HEK293T (cell line): ENCODE measurements at regions not wholly inside any gene's neighbourhood (a gene's known extent, or its start where the extent isn't known, plus 50 kb on each side); places are given as distances from the start of the nearest gene placed in this dataset.

Source experiments
- CTCF ChIA-PET: fragments of 350-600 bp; formaldehyde crosslinking; extraction: SDS; loops from one replicate; lab custom pipeline; 2021; ENCODE audit warnings: antibody characterized with exemption, inconsistent platforms; lab: Yijun Ruan, JAX
- POLR2A ChIA-PET: fragments of 350-600 bp; formaldehyde crosslinking; extraction: SDS; loops from one replicate; lab custom pipeline; 2020; ENCODE audit warnings: antibody characterized with exemption, inconsistent platforms; lab: Yijun Ruan, JAX
- DNase-seq: peaks from one replicate; pipeline ENCODE4 v3.0.0; 2012; ENCODE audit warnings: mixed read lengths; ENCODE audit errors: extremely low spot score
- ARNT ChIP-seq: fragments of 450-650 bp; IDR thresholded peaks from 2 replicates; pipeline ENCODE4 v1.6.1; 2017; ENCODE audit warnings: mild to moderate bottlenecking
- BHLHE40 ChIP-seq: fragments of 450-650 bp; IDR thresholded peaks from 2 replicates; pipeline ENCODE4 v1.6.1; 2016; ENCODE audit warnings: mild to moderate bottlenecking, moderate library complexity, borderline replicate concordance
- CTBP1 ChIP-seq: fragments of 450-650 bp; IDR thresholded peaks from 2 replicates; pipeline ENCODE4 v1.6.1; 2016; ENCODE audit warnings: borderline replicate concordance
- ELF4 ChIP-seq: fragments of 450-650 bp; IDR thresholded peaks from 2 replicates; pipeline ENCODE4 v1.6.1; 2017; ENCODE audit warnings: antibody characterized with exemption
- FOXA1 ChIP-seq: fragments of 450-650 bp; IDR thresholded peaks from 2 replicates; pipeline ENCODE4 v1.6.1; 2016; ENCODE audit warnings: mild to moderate bottlenecking
- FOXK2 ChIP-seq: fragments of 450-650 bp; IDR thresholded peaks from 2 replicates; pipeline ENCODE4 v1.6.1; 2016; ENCODE audit warnings: mild to moderate bottlenecking
- FOXM1 ChIP-seq: fragments of 450-650 bp; IDR thresholded peaks from 2 replicates; pipeline ENCODE4 v1.6.1; 2017; ENCODE audit warnings: mild to moderate bottlenecking, borderline replicate concordance
- HDGF ChIP-seq: fragments of 450-650 bp; IDR thresholded peaks from 2 replicates; pipeline ENCODE4 v1.6.1; 2017; ENCODE audit warnings: antibody characterized with exemption, borderline replicate concordance
- L3MBTL2 ChIP-seq: fragments of 450-650 bp; conservative IDR thresholded peaks from 2 replicates; pipeline ENCODE4 v1.6.1; 2016; ENCODE audit warnings: mild to moderate bottlenecking
- LEF1 ChIP-seq: fragments of 450-650 bp; IDR thresholded peaks from 2 replicates; pipeline ENCODE4 v1.6.1; 2017; ENCODE audit warnings: mild to moderate bottlenecking, borderline replicate concordance
- NFRKB ChIP-seq: fragments of 450-650 bp; IDR thresholded peaks from 2 replicates; pipeline ENCODE4 v1.6.1; 2016; ENCODE audit warnings: mild to moderate bottlenecking, moderate library complexity
- PKNOX1 ChIP-seq: fragments of 450-650 bp; IDR thresholded peaks from 2 replicates; pipeline ENCODE4 v1.6.1; 2016
- SP1 ChIP-seq: fragments of 450-650 bp; IDR thresholded peaks from 2 replicates; pipeline ENCODE4 v1.6.1; 2017
- SUZ12 ChIP-seq: fragments of 450-650 bp; IDR thresholded peaks from 2 replicates; pipeline ENCODE4 v1.6.1; 2016; ENCODE audit warnings: mild to moderate bottlenecking
- TARDBP ChIP-seq: fragments of 450-650 bp; IDR thresholded peaks from 2 replicates; pipeline ENCODE4 v1.6.1; 2016
- ZNF384 ChIP-seq: fragments of 450-650 bp; IDR thresholded peaks from 2 replicates; pipeline ENCODE4 v1.6.1; 2016

DNA sequence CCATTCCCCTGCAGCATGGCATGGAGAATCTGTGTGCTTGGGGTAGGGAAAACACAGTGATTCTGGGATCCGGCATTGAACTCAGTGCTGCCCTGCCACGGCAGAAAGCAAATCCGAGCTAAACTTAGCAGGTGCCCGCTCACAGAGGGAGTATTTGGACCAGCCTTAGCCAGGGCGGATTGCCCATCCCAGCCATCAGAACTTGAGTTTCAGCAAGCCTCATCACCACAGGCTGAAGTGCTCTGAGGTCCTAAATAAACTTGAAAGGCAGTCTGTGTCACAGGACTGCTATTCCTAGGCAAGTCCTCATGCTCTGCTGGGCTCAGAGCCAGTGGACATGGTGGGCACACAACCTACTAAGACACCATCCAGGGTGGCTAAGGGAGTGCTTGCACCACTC lies 86.2 kb upstream of the YPEL5 start:
- no peak for DNase-seq
- POLR2A ChIA-PET, result no interaction called here
- TF ChIP-seq ARNT (no peak), FOXA1 (no peak), SUZ12 (no peak), LEF1 (no peak), ZNF384 (no peak), ELF4 (no peak), BHLHE40 (no peak), FOXM1 (no peak)
- CTCF ChIA-PET, result no interaction called here

GRCh38 chr2:30068067-30068466 lies 78.7 kb upstream of the YPEL5 start:
- CTCF ChIA-PET, result no interaction called here
- no peak for DNase-seq
- TF ChIP-seq CTBP1, result no peak
- TF ChIP-seq ELF4, result no peak
- TF ChIP-seq ZNF384, result no peak
- no peak for TF ChIP-seq PKNOX1
- TF ChIP-seq FOXM1, result no peak
- TF ChIP-seq SUZ12, result no peak
- no peak for TF ChIP-seq HDGF
- POLR2A ChIA-PET, result no interaction called here

- CTCF ChIA-PET, result interaction anchor here (0.6 to 1.7 kb wide), 5 partner anchors 21 to 764 kb away, joined by 3 to 7 read pairs (median 4); no protein-coding TSS in a partner anchor
- peak; percentile 74 for DNase-seq
- POLR2A ChIA-PET, result no interaction called here
- TF ChIP-seq LEF1 (no peak), ELF4 (no peak), L3MBTL2 (no peak), TARDBP (no peak), HDGF (no peak), CTBP1 (no peak), NFRKB (no peak), FOXM1 (no peak), FOXA1 (no peak), SP1 (no peak), ZNF384 (no peak), ARNT (no peak), FOXK2 (no peak), PKNOX1 (no peak)
Observed at GRCh38 chr2:30072250-30072842, 74.5 kb upstream of the YPEL5 start.

- no peak for TF ChIP-seq ZNF384
- TF ChIP-seq TARDBP, result no peak
- no peak for TF ChIP-seq L3MBTL2
- TF ChIP-seq LEF1, result no peak
- no peak for TF ChIP-seq ARNT
- no peak for TF ChIP-seq NFRKB
- TF ChIP-seq FOXM1, result no peak
- CTCF ChIA-PET, result interaction anchor here (0.6 to 1.2 kb wide), 3 partner anchors 9 to 588 kb away, joined by 3 read pairs; no protein-coding TSS in a partner anchor
- POLR2A ChIA-PET, result no interaction called here
- no peak for DNase-seq
Observed at GRCh38 chr2:30073523-30073922, 73.3 kb upstream of the YPEL5 start.

DNA sequence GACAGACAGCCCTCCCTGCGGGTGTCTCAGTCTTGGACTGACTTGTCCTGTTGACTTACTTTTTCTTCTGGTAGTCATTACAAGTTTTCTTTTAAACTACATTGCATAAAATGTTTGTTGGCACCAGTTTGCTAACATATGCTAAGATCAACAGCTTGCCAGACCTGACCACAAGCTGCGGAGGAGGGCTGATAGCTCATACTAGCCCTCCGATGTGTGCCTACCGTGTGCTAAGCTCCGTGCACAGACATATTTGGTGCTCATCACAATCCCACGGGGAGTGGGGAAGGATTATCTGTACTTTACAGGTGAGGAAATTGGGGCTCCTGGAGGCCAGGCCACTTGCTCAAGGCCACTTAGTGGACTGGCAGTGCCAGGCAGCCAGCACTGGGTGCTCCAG lies 72.8 kb upstream of the YPEL5 start:
- POLR2A ChIA-PET, result no interaction called here
- CTCF ChIA-PET, result interaction anchor here (1.1 to 1.2 kb wide), 2 partner anchors 9 to 154 kb away, joined by 3 read pairs; no protein-coding TSS in a partner anchor
- DNase-seq, result no peak
- TF ChIP-seq ARNT (no peak), TARDBP (no peak), PKNOX1 (no peak), ZNF384 (no peak), CTBP1 (no peak), SP1 (no peak), LEF1 (no peak), FOXK2 (no peak), ELF4 (no peak), L3MBTL2 (no peak)

GRCh38 chr2:30078521-30078920 lies 68.3 kb upstream of the YPEL5 start:
- no peak for DNase-seq
- POLR2A ChIA-PET, result no interaction called here
- no peak for TF ChIP-seq PKNOX1
- TF ChIP-seq TARDBP, result no peak
- CTCF ChIA-PET, result no interaction called here

DNA sequence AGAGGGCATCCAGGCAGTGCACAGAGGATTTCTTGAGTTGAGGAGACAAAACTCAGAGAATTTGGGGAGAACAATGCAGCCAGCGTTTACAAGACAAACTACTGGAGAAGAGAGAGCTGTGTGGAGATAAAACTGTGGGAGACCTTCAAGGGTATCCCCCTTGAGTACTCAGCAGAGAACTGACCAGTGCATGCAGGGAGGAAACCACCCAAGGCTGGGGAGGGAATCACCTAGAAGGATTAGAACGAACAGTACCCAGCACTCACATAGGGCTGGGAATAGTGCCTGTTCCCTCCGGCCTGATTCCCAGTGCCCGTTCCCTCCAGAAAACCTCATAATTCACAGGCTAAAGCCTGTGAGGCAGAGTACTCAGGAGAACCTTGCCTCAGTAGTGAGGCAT lies 61.9 kb upstream of the YPEL5 start:
- CTCF ChIA-PET, result no interaction called here
- TF ChIP-seq LEF1 (no peak), NFRKB (no peak), FOXA1 (no peak), CTBP1 (no peak), BHLHE40 (no peak), PKNOX1 (no peak), ARNT (no peak), FOXM1 (no peak), FOXK2 (no peak), SUZ12 (no peak), SP1 (no peak), TARDBP (no peak), L3MBTL2 (no peak), HDGF (no peak), ZNF384 (no peak), ELF4 (no peak)
- POLR2A ChIA-PET, result no interaction called here
- DNase-seq, result no peak
